Ovary (tissue), 7 donors: ENCODE measurements at regions not wholly inside any gene's neighbourhood (a gene's known extent, or its start where the extent isn't known, plus 50 kb on each side); places are given as distances from the start of the nearest gene placed in this dataset.

Experiments used
- DNase-seq, 5 donors: peaks; one replicate each; pipeline ENCODE4 v3.0.0-alpha.2; 2019 to 2020
- H3K27ac ChIP-seq, 2 donors: fragments of 200-600 bp; one replicate each; pipeline versions ENCODE4 v1.5.1 to v1.8.0; 2019 to 2022
- H3K27me3 ChIP-seq: fragments of 200-600 bp; one replicate; pipeline ENCODE4 v1.8.0; 2022
- H3K36me3 ChIP-seq: fragments of 200-600 bp; sonication (generic); one replicate; pipeline ENCODE4 v1.5.1; 2019
- H3K4me1 ChIP-seq: one replicate; pipeline ENCODE4 v1.8.1; 2013; ENCODE audit warnings: mild to moderate bottlenecking, moderate library complexity; ENCODE audit not compliant: insufficient read depth
- H3K4me3 ChIP-seq: fragments of 200-600 bp; sonication (generic); one replicate; pipeline ENCODE4 v1.5.1; 2017
- H3K9me3 ChIP-seq, 2 donors: fragments of 200-600 bp in 1 of 2; sonication (generic) in 1 of 2; one replicate each; pipeline versions ENCODE4 v1.5.1 to v1.8.1; 2013 to 2019; ENCODE audit warnings: mild to moderate bottlenecking in 1 of 2, moderate library complexity in 1 of 2
- CTCF ChIP-seq, 3 donors: fragments of 450-650 bp in 2 of 3; fragments of 200-600 bp in 1 of 3; IDR thresholded peaks; one replicate each; pipeline versions ENCODE4 v1.5.1 to v1.8.0; 2016 to 2022; ENCODE audit warnings: antibody characterized with exemption in 3 of 3, mild to moderate bottlenecking in 1 of 3
- EP300 ChIP-seq: sonication (generic); formaldehyde crosslinking; IDR thresholded peaks from one replicate; pipeline ENCODE4 v1.6.1; 2017; ENCODE audit warnings: antibody characterized with exemption
- POLR2A ChIP-seq: fragments of 450-650 bp; IDR thresholded peaks from one replicate; pipeline ENCODE4 v1.6.1; 2017; ENCODE audit warnings: antibody characterized with exemption, mild to moderate bottlenecking, moderate library complexity
- WGBS, 3 donors: extraction: QIAGEN DNeasy Blood & Tissue Kit in 1 of 3; methylation state at CpG; one replicate each; pipeline versions ENCODE4 v1.1.5 to v1.1.7; 2013 to 2017; 5-methylcytosine and 5-hydroxymethylcytosine counted together
- intact Hi-C, 4 donors: fragments of 100-400 bp; cut with DNase I; formaldehyde crosslinking; loops; one replicate each; pipeline versions ENCODE4 v1.11.0 to v1.15.1; 2022 to 2023
- donor health status: DM: no; HTN: no; CAD: no; lungs with moderate emphysema.
- donor health status: DM: no; HTN: no; CAD: no.
- donor health status: Bipolar disorder and iron deficiency.
- donor health status: DM: no; HTN: no; CAD: no.
- donor health status: DM: yes; HTN: yes; CAD: no.

GRCh38 chr10:21003240-21003822 lies 106.2 kb upstream of the NEBL start:
- no peak for DNase-seq
- Histone ChIP-seq H3K27ac (no peak overlapping the region), H3K4me3 (no peak overlapping the region), H3K9me3 (no peaks in the 10 kb centered on the region), H3K27me3 (no peaks in the 10 kb centered on the region), H3K4me1 (no peaks in the 10 kb centered on the region), H3K36me3 (no peaks in the 10 kb centered on the region)
- WGBS, 3 donors: 93 to 97% (median 96%) methylated on average over 6 of the region's 6 CpGs
- intact Hi-C loops: no loop called here
- TF ChIP-seq POLR2A (no peak), EP300 (no peak), CTCF (IDR thresholded peaks at IDR 0.05) (no peak)

GRCh38 chr10:21002091-21002878 lies 105.2 kb upstream of the NEBL start:
- 70 to 78% (median 71%) methylated on average over 11 of the region's 11 CpGs for WGBS, 3 donors

GRCh38 chr10:20999699-21000098 lies 102.6 kb upstream of the NEBL start:
- DNase-seq: no peak
- Histone ChIP-seq H3K27me3 (no peaks in the 10 kb centered on the region), H3K36me3 (no peaks in the 10 kb centered on the region), H3K27ac (no peak overlapping the region), H3K4me3 (no peak overlapping the region), H3K9me3 (no peaks in the 10 kb centered on the region), H3K4me1 (no peaks in the 10 kb centered on the region)
- TF ChIP-seq EP300 (no peak), CTCF (IDR thresholded peaks at IDR 0.05) (no peak), POLR2A (no peak)
- intact Hi-C loops: no loop called here
- WGBS, 3 donors: 93 to 95% (median 94%) methylated on average over 11 of the region's 11 CpGs

More at GRCh38 chr10:21002091-21002878, 105.2 kb upstream of the NEBL start:
- DNase-seq: no peak
- H3K4me1 ChIP-seq: no peaks in the 10 kb centered on the region
- no peaks in the 10 kb centered on the region for H3K27me3 ChIP-seq
- intact Hi-C loops: no loop called here
- no peaks in the 10 kb centered on the region for H3K36me3 ChIP-seq
- no peak overlapping the region for H3K27ac ChIP-seq
- H3K4me3 ChIP-seq: no peak overlapping the region
- no peak for TF ChIP-seq POLR2A
- TF ChIP-seq CTCF (IDR thresholded peaks at IDR 0.05): no peak
- no peak for TF ChIP-seq EP300
- H3K9me3 ChIP-seq: no peaks in the 10 kb centered on the region

GRCh38 chr10:20998036-20998435 lies 100.9 kb upstream of the NEBL start:
- no peaks in the 10 kb centered on the region for H3K27me3 ChIP-seq
- intact Hi-C loops: no loop called here
- 84 to 88% (median 86%) methylated on average over 5 of the region's 5 CpGs for WGBS, 3 donors
- no peak overlapping the region for H3K4me3 ChIP-seq
- no peak overlapping the region for H3K27ac ChIP-seq
- H3K4me1 ChIP-seq: no peaks in the 10 kb centered on the region
- no peaks in the 10 kb centered on the region for H3K9me3 ChIP-seq
- no peak for DNase-seq
- H3K36me3 ChIP-seq: no peaks in the 10 kb centered on the region
- TF ChIP-seq CTCF (IDR thresholded peaks at IDR 0.05): no peak
- TF ChIP-seq EP300: no peak
- no peak for TF ChIP-seq POLR2A
